Spleen (tissue), 11 donors: ENCODE measurements at regions not wholly inside any gene's neighbourhood (a gene's known extent, or its start where the extent isn't known, plus 50 kb on each side); places are given as distances from the start of the nearest gene placed in this dataset.

ENCODE experiments used
- DNase-seq: peaks from one replicate; pipeline ENCODE4 v3.0.0-alpha.2; 2020
- H3K27ac ChIP-seq, 8 donors: fragments of 200-600 bp; sonication (generic) in 7 of 8; 1 replicate in 4 of 8; 2 replicates in 4 of 8; pipeline versions ENCODE4 v1.5.0 to v1.8.0; 2016 to 2021; ENCODE audit warnings: inconsistent platforms in 4 of 8, mild to moderate bottlenecking in 4 of 8, moderate library complexity in 1 of 8
- H3K27me3 ChIP-seq, 7 donors: fragments of 200-600 bp; sonication (generic) in 6 of 7; replicated peaks in 1 of 7; 1 replicate in 4 of 7; 2 replicates in 3 of 7; pipeline versions ENCODE4 v1.5.0 to v1.8.0; 2016 to 2021; ENCODE audit warnings: inconsistent platforms in 3 of 7, mild to moderate bottlenecking in 1 of 7
- H3K36me3 ChIP-seq, 6 donors: fragments of 200-600 bp; sonication (generic) in 5 of 6; 1 replicate in 4 of 6; 2 replicates in 2 of 6; pipeline versions ENCODE4 v1.5.0 to v1.8.0; 2016 to 2021; ENCODE audit warnings: inconsistent platforms in 2 of 6
- H3K4me1 ChIP-seq, 6 donors: fragments of 200-600 bp; sonication (generic) in 5 of 6; 1 replicate in 3 of 6; 2 replicates in 3 of 6; pipeline versions ENCODE4 v1.5.0 to v1.8.0; 2016 to 2021; ENCODE audit warnings: inconsistent platforms in 3 of 6
- H3K4me3 ChIP-seq, 8 donors: fragments of 200-600 bp; sonication (generic) in 7 of 8; 1 replicate in 4 of 8; 2 replicates in 4 of 8; pipeline versions ENCODE4 v1.5.0 to v1.8.0; 2016 to 2021; ENCODE audit warnings: inconsistent platforms in 4 of 8, mild to moderate bottlenecking in 4 of 8, moderate library complexity in 2 of 8
- H3K9me3 ChIP-seq, 8 donors: fragments of 200-600 bp; sonication (generic) in 7 of 8; 1 replicate in 4 of 8; 2 replicates in 4 of 8; pipeline versions ENCODE4 v1.5.0 to v1.8.0; 2016 to 2021; ENCODE audit warnings: inconsistent platforms in 4 of 8
- CTCF ChIP-seq, 11 experiments: fragments of 200-600 bp in 7 of 11; fragments of 450-650 bp in 4 of 11; sonication (generic) in 4 of 11; IDR thresholded peaks in 8 of 11; conservative IDR thresholded peaks in 3 of 11; 1 replicate in 7 of 11; 2 replicates in 4 of 11; pipeline versions ENCODE4 v1.4.0 to v1.8.0; 2016 to 2021; ENCODE audit warnings: antibody characterized with exemption in 11 of 11, inconsistent platforms in 4 of 11, mild to moderate bottlenecking in 1 of 11
- POLR2A ChIP-seq, 3 donors: fragments of 450-650 bp; IDR thresholded peaks; one replicate each; pipeline ENCODE4 v1.5.1; 2017; ENCODE audit warnings: antibody characterized with exemption in 3 of 3, mild to moderate bottlenecking in 1 of 3
- POLR2AphosphoS5 ChIP-seq, 3 donors: sonication (generic); formaldehyde crosslinking; IDR thresholded peaks; one replicate each; pipeline ENCODE4 v1.5.1; 2017; ENCODE audit warnings: antibody characterized with exemption in 3 of 3
- WGBS, 5 donors: extraction: QIAGEN DNeasy Blood & Tissue Kit in 3 of 5; methylation state at CpG; one replicate each; pipeline versions ENCODE4 v1.1.5 to v1.1.7; 2013 to 2018; 5-methylcytosine and 5-hydroxymethylcytosine counted together
- intact Hi-C: fragments of 100-400 bp; cut with DNase I; formaldehyde crosslinking; loops from one replicate; pipeline ENCODE4 v1.15.0; 2023; ENCODE audit warnings: low total_unique reads
- donor health status: healthy with polysubstance abuse.
- donor health status: DM: no; HTN: no; CAD: no; lungs with moderate emphysema.
- donor health status: DM: no; HTN: no; CAD: no.
- donor health status: Bipolar disorder and iron deficiency.
- donor health status: healthy.
- donor health status: DM: no; HTN: no; CAD: no.
- donor health status: DM: yes; HTN: yes; CAD: no.

GRCh38 chr1:199862047-199862446, 165.5 kb upstream of the NR5A2 start:
- no peak overlapping the region for H3K4me3 ChIP-seq
- peaks cover under 1 to 23% (median 6%) of the 10 kb centered on the region in 6 donors for H3K4me1 ChIP-seq
- H3K36me3 ChIP-seq = no peaks in the 10 kb centered on the region
- no peak overlapping the region for H3K27ac ChIP-seq
- intact Hi-C loops = no loop called here
- 85 to 96% (median 90%) methylated on average over 2 of the region's 2 CpGs for WGBS, 5 donors
- TF ChIP-seq POLR2A (IDR thresholded peaks at IDR 0.05) = no peak
- TF ChIP-seq POLR2AphosphoS5 (IDR thresholded peaks at IDR 0.05) = no peak
- TF ChIP-seq CTCF (IDR thresholded peaks at IDR 0.05 in 8 of 11, conservative IDR thresholded peaks at IDR 0.05 in 3 of 11) = no peak
- H3K27me3 ChIP-seq = peaks cover 0 to 9% (median 0%) of the 10 kb centered on the region in 7 donors
- no peaks in the 10 kb centered on the region for H3K9me3 ChIP-seq
- DNase-seq = no peak

GRCh38 chr1:199866210-199866617, 161.3 kb upstream of the NR5A2 start:
- H3K36me3 ChIP-seq = no peaks in the 10 kb centered on the region
- intact Hi-C loops = no loop called here
- WGBS, 5 donors = 67 to 88% (median 88%) methylated on average over 5 of the region's 5 CpGs
- peaks cover 0 to 10% (median 3%) of the 10 kb centered on the region in 6 donors for H3K4me1 ChIP-seq
- H3K4me3 ChIP-seq = no peak overlapping the region
- TF ChIP-seq POLR2AphosphoS5 (IDR thresholded peaks at IDR 0.05) = no peak
- TF ChIP-seq POLR2A (IDR thresholded peaks at IDR 0.05) = no peak
- no peak for TF ChIP-seq CTCF (IDR thresholded peaks at IDR 0.05 in 8 of 11, conservative IDR thresholded peaks at IDR 0.05 in 3 of 11)
- peaks cover 0 to 8% (median 0%) of the 10 kb centered on the region in 7 donors for H3K27me3 ChIP-seq
- H3K9me3 ChIP-seq = no peaks in the 10 kb centered on the region
- no peak for DNase-seq
- no peak overlapping the region for H3K27ac ChIP-seq

GRCh38 chr1:199867601-199868000, 159.9 kb upstream of the NR5A2 start:
- intact Hi-C loops = no loop called here
- Histone ChIP-seq H3K4me1 (peaks cover 0 to 10% (median 3%) of the 10 kb centered on the region in 6 donors), H3K36me3 (no peaks in the 10 kb centered on the region), H3K9me3 (no peaks in the 10 kb centered on the region), H3K4me3 (no peak overlapping the region), H3K27ac (no peak overlapping the region), H3K27me3 (no peaks in the 10 kb centered on the region)
- DNase-seq = no peak
- WGBS, 5 donors = 7 to 16% (median 10%) methylated on average over 3 of the region's 3 CpGs
- TF ChIP-seq CTCF (IDR thresholded peaks at IDR 0.05 in 8 of 11, conservative IDR thresholded peaks at IDR 0.05 in 3 of 11) (no peak), POLR2A (IDR thresholded peaks at IDR 0.05) (no peak), POLR2AphosphoS5 (IDR thresholded peaks at IDR 0.05) (no peak)

GRCh38 chr1:199868777-199869176, 158.7 kb upstream of the NR5A2 start:
- intact Hi-C loops = no loop called here
- DNase-seq = no peak
- no peak overlapping the region for H3K4me3 ChIP-seq
- TF ChIP-seq POLR2A (IDR thresholded peaks at IDR 0.05) (no peak), CTCF (IDR thresholded peaks at IDR 0.05 in 8 of 11, conservative IDR thresholded peaks at IDR 0.05 in 3 of 11) (no peak), POLR2AphosphoS5 (IDR thresholded peaks at IDR 0.05) (no peak)
- no peak overlapping the region for H3K27ac ChIP-seq
- no peaks in the 10 kb centered on the region for H3K27me3 ChIP-seq
- peaks cover 0 to 10% (median 3%) of the 10 kb centered on the region in 6 donors for H3K4me1 ChIP-seq
- no peaks in the 10 kb centered on the region for H3K9me3 ChIP-seq
- WGBS, 5 donors = 58 to 89% (median 78%) methylated on average over 3 of the region's 3 CpGs
- no peaks in the 10 kb centered on the region for H3K36me3 ChIP-seq
